NCI-H524 (cell line): ENCODE measurements at regions not wholly inside any gene's neighbourhood (a gene's known extent, or its start where the extent isn't known, plus 50 kb on each side); places are given as distances from the start of the nearest gene placed in this dataset.
A peak's percentile ranks its signal among the peaks of the same experiment; 100 is the strongest.

Source experiments
- DNase-seq, 2 experiments: peaks; one replicate each; lab custom pipeline; 2025; lab: John Stamatoyannopoulos, UW

DNA sequence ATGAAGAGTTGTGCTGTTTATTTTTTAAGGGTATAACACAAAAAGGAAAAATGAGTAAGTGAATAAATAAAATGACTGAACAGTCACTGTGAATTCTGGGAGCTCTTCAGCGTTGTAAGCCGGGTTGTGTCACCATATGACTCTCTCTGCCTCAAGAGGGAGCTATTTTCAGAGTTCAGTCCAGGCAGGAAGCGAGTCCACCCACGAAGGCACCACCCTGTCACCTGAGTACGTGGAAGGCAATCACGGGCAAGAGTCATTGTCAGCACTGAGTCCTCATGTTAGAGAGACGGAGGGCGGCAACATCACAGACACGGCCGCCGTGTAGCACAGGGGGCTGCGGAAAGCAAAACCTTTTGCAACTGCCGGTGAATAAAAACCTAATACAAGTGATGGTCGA, 227.6 kb downstream of the UTP18 start:
- peak; percentile 12 to 32 for DNase-seq

DNA sequence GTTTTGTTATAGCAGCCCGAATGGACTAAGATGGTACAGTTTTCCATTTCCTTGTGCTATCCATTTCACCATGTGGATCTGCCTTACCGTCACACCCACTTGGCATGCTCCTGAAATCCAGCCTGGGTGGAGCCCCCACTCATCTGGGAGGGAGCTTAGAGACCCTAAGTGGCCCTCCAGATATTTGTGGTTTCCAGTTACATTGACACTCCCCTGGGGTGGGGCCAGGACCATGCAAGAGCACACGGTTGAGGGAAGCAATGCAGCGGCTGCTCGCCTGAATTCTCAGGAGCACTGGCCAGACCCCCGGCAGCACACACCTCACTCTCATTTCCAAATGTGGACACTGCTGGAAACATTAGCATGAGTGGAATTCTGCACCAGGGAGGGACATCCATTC, 231.1 kb downstream of the UTP18 start:
- DNase-seq: peak; percentile 41 to 84

DNA sequence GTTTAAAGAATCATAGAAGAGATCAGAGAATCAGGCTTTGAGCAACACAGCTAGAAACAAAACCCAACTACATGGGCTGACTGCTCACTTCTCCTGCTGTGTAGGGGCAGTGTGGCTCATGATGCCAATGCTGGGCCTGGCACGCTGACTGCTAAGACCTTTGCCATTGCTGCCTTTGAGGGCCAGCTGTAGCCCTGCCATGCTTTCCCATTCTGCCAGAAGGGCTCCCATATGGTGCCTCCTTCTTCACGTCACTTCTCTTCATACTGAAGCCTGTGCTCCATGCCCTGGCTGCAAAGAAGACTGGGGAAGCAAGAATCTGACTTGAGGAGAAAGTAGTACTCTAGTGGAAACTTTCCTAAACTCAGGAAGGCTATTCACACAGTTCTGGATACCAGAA, 232.9 kb downstream of the UTP18 start:
- DNase-seq: peak in 1 of 2 experiments; percentile 70

DNA sequence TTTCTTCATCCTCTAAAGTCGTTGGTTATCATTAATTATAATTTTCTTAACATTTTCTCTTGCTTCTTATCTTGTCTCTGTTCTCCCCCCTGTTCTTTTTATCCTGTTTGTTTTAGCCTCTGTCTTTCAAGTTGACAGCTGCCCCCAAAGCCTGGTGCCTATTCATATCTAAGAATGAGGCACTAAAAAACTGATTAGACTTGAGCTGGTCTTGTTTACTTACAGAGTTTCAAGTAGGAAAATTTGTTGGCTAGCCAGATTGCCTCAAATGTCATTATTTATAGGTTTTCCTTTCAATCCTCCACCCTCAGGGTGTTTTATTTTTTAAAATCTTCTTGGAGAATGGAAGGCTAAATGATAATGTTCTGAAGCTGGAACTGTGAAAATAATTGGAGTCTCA, 236.0 kb downstream of the UTP18 start:
- DNase-seq: no peak

DNA sequence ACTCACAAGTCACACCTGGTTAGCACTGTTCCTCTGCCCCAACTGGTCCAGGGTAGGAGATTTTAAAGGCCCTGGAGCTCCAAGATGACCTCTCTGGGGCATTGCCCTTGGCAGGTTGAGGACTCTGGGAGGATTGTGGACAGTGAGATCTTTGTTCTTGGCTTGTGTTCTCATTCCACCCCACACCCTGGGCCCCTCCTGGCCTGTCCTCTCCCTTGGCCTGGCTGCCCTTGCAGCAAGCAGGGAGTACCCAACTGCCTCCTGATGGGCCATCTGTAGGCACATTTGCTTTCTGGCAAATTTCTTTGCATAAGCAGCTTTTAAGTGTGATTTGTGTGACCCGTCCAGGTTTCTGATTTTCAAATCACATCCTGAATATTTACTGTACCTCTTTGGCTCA, 239.6 kb downstream of the UTP18 start:
- DNase-seq: peak; percentile 30 to 48

DNA sequence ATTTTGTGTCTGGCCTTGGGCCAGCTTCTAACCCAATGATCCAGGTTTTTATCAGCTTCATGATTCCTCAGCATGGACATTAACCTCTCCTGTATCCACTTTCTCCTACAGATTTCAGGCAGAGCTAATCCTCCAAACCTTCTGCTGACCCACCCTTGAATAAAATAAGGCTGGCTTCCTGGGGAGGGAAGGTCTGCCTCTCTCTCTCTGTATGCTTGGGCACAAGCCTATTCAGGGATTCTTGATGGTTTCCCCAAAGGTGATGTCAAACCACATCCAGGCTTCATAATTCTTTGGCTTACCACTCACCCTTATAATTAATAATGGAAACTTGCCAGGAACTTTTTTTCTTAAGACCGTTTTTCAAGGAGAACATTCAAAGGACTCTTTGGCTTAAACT, 240.1 kb downstream of the UTP18 start:
- DNase-seq: peak; percentile 72 to 81

DNA sequence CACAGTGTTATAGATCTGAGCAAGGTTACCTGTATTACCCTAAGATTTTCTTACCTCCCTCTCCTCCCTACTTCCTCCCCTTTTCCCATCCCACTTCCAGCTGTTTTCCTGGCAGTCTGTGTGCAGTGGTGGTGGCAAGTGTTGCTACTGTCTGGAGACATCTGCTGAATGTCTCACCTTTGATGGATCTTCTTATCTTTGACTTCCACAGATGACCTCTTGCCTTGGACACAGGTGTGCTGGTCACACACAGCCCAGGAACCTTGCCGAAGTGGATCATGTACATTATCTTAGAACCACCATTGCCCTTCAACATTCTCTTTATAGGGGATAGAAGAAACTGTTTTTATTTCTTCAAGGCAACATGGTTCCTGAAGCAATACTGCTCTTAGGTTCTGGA, 245.1 kb downstream of the UTP18 start:
- no peak for DNase-seq

DNA sequence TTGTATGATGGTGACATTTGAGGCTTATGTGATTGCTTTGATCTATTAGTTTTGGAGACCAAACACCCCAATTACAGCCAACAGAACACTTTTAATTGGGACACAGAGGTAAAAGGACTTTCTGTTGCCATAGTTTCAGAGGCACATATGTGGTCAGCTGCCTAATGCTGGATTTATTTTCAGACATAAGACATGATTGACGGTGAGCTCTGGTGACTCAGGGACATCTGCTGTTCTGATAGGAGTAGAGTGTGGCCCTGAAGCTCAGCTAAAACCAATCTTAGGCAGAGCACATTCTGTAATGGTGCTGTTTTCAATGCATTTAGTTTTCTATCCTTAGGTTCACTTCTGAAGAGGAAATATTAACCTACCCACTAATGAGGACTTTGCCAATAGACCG, 247.1 kb downstream of the UTP18 start:
- peak; percentile 68 to 86 for DNase-seq

DNA sequence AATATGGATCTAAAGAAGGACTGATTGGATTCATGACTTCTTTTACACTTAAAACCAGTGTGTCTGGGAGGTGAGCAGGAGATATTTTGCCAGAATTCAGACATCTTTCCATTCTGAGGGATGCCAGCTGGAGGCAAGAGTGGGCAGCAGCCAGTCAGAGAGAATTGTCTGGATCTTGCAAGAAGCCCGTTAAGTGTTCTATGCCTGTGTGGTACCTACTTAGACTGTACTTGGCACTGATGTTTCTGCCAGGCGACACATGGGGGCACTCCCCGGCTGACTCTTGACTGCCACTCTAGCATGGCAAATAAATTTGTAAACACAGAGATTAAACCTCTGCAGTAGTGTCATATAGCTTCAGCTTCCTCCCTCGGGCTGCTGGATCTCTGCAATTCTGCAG, 247.7 kb downstream of the UTP18 start:
- peak; percentile 69 to 92 for DNase-seq

DNA sequence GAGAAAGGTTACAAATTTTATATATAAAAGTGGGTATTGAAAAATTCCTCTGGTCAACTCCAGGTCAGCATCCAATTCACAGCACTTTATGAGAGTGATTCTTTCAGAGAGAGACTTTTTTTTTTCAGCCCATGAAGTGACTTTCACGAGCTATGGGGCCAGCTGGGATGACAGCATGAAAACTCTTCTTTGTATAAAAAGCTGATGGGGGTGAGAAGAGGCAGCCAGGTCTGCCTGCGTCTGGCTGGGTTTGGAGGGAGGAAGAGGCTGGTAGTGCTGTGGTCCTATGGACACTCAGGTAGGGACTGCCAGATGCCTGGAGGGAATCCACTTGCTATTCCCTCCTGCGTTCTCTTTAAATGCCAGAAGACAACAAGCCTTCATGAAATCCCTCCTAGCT, 250.6 kb downstream of the UTP18 start:
- no peak for DNase-seq

DNA sequence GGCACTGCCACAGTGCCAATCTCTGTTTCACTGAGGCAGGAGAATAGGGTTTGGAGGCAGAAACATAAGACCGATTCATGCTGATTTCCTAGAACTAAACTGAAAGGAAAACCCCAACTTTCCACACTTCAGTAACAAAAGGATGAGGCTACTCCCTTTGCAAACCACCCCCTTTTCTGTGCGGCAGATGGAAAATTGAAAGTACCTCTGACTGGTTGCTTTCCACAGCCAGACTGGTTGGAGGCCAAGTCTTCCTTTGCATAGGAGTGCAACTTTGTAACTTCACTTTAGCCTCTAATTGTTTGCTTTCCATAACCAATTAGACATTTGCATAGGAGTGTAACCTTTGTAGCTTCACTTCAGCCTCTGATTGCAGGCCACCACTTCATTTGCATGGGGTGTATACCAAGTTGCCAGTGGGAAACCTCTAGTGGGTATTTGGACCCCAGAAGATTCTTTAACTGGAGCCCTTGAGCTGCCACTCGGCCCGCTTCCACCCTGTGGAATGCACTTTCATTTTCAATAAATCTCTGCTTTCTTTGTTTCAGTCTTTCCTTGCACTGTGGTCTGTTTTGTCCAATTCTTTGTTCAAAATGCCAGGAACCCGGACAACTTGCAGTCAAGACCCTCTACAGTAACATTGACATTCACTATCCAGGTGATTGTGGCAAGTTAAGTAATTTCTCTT, 252.0 kb downstream of the UTP18 start:
- no peak for DNase-seq

DNA sequence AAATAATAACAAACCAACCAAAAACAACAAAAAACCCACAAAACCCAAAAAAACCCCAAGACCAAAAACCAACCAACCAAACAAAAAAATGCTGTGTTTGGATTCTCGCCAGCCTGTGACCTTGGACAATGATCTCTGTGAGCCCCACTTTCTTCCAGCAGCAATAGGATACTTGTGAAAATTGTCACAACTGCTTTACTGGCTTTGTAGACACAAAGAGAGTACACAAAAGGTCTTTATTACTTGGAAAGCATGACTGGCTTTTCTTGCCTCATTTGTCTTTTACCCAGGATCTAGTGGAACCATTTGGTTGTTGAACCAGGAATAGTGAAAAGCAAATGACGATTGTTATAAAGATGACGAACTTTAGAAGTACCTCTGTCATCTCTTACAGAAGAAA, 256.6 kb downstream of the UTP18 start:
- no peak for DNase-seq

DNA sequence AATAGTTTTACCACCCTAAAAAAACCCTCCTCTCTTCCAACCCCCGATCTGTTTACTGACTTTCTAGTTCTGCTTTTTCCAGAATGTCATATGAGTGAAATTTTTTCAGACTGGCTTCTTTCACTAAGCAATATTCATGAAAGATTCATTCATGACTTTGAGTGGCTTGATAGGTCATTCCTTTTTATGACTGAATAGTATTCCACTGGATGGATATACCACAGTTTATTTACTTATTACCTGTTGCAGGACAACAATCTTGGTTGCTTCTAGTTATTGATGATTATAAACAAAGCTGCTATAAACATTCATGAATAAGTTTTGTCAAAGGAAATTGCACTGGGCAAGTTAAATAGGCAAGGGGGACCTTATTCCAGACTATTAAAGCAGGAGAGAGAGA, 264.2 kb downstream of the UTP18 start:
- no peak for DNase-seq

DNA sequence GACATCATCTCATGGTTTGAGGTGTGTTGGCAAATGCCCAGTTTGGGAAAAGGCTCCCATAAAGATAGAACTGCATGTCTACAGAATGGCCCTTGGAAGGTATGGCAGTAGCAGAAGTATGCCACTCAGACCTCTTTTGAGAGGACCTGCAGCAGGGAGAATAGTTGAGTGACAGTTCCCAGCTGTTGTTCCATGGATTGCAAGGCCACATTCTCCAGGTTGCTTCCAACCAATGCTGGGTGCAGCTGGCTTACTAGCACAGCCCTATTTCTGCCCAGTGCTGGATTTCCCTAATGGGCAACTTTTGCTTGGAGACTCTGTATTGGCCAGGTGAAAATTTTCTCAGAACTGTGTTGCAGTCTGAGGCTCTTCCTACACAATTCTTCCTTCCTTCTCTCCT, 266.2 kb downstream of the UTP18 start:
- no peak for DNase-seq

DNA sequence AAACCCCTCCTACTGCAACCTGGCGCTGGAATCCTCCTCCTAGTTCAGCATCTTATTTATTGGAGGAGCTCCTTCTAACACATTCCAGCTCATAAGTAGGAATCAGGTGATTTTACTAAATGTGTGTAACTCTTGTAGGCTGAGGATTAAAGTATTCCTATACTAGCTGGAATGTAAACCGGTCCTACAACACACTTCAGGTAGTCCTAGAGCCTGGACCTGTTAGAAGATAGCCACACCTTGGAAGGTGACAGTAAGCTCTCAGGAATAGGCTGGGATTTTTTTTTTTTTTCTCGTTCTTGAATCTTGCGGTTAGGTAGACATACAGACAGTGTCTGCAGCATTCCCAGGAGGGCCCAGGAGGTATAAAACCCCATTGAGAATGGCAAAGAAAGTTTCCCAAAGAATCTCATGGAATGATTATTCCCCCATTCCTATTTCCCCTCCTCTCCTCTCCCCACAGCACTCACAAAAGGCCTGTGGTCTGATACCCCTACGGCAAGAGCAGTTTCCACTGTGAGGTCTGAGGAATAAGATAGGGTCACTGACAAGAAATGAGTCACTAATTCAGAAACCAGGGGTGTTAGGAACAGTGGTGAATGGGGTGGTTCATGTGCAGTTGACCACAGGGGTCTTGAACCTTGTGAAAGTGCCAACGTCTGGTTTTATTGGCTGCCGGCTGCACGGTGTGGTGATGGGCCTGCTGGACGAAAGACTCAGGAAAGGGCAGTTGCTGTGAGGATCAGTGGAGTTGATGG, 267.1 kb downstream of the UTP18 start:
- DNase-seq: no peak

DNA sequence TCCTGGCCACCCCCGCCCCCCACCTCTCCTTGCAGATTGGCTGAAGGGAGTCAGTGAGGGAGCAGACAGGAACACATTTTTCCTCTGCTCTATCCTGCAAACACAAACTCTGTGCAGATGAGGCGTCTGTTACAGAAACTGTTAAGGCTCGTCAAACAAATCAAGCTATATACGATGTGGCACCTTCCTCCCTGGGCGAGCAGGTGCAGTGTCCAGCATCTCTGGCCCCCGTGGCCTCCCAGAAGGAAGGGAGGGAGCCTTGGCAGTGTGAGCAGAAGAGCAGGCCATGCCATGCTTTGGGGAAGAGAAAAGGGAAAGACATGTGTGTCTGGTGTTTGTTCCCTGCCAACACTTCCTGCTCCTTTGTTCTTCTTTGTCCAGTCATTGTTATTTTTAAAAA, 267.8 kb downstream of the UTP18 start:
- DNase-seq: no peak

DNA sequence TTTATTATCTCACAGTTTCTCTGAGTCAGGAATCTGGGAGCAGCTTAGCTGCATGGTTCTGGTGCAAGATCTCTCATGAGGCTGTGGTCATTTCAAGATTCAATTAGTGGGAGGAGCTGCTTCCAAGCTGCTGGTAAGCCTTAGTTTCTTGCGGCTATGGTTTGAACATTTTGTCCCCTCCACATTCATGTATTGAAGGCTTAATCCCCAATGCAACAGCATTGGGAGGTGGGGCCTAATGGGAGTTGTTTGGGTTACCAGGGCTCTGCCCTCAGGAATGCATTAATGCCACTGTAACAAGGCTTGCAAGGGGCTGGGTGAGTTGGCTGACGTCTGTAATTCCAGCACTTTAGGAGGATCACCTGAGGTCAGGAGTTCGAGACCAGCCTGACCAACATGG, 272.9 kb downstream of the UTP18 start:
- no peak for DNase-seq

DNA sequence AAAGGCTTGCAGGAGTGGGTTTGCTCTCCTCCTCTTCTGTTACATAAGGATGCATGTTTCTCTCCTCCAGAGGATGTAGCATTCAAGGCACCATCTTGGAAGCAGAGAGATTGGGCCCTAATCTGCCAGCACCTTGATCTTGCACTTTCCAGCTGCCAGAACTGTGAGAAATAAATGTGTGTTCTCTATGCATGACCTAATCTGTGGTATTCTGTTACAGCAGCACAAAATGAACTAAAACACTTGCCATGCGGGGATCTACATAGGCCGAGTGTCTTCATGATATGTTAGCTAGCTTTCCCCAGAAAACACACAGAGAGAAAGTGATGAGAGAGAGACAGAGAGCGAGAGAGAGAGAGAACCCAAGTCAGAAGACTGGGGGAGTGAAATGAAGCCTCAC, 273.5 kb downstream of the UTP18 start:
- no peak for DNase-seq

DNA sequence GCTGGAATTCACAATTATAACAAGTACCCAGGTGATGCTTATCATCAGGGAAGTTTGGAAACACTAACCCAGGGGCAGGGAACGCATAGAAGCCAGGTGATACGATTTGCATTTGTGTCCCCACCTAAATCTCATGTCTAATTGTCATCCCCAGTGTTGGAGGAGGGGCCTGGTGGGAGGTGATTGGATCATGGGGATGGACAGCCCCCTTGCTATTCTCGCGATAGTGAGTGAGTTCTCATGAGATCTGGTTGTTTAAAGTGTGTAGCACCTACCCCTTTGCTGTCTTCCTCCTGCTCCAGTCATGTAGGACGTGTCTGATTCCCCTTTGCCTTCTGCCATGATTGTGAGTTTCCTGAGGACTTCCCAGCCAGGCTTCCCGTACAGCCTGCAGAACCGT, 276.3 kb downstream of the UTP18 start:
- no peak for DNase-seq

DNA sequence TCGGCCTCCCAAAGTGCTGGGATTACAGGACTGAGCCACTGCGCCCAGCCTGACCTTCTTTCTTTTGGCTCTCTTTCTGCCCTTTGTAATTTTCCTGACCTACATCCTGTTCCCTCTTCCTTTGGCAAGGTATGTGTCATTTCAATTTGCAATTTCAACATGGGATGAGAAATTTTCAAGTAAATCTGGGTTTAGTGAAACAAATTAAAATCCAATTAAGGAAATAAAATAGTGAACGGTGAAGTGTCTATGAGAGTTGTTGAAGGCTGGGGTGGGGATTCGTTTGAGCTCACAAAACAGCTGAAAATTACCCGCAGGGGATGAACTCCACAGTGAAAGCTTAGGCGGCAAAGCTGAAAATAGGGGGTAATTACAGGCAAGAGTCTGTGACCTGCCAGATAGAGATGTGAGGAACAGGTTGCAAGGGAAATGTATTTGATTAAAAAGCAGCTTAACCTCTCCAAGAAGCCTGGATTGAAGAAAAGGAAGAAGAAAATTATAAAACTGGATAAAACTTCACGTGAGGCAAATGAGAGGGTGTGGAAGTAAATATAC, 277.7 kb downstream of the UTP18 start:
- DNase-seq: no peak

DNA sequence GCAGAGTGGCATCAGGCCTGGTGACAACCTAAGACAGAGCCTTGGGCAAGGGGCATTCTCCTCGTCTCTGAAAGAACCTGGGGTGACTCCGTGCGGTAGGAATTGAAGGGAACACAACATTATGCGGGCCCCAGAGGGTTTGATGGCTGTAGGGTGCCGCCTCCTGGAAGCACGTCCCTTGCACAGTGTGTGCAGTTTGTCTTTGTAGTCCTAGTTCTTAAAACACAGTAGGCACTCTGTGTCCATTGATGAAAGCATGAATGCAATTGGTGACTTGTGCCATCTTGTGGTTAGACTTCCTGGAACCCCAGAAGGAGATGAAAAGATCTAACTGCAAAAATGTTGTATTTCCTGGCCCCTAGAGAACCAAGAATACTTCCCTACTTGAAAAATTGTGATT, 279.8 kb downstream of the UTP18 start:
- peak in 1 of 2 experiments; percentile 16 for DNase-seq

DNA sequence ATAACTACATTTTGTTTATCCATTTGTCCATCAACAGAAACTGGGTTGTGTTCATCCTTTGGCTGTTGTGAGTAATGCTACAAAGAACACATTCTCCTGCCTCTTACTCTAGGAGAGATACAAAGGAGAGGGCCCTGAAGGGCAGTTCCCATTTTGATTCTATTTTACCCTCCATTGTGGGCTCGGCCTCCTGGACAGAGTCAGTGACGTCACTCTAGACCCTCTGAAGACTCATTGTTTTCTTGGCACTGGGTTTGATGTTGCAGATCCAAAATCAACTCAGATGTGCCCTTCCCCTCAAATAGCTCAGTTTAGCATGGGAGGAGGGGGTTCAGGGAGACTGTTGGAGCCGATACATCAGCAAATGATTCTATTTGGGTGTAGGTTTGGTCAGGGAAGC, 280.9 kb downstream of the UTP18 start:
- no peak for DNase-seq

DNA sequence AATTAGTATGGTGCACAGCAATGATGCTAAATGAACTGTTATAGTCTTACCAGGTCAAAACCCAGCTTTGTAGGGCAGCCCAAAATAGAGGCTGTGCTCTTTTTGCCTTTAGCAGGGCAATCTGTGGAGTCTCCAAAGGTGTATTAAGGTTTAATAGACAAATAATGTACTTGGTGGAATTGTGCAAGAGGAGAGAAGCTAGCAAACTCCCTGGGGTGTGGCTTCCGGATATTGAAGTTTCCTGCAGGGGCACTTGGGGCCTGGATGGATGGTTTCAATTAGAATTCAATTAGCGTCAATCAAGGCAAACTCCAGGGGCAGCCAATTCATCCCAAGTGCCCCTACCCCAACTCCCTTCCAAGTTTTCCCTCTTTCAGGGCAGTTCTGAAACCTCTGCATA, 285.8 kb downstream of the UTP18 start:
- no peak for DNase-seq

DNA sequence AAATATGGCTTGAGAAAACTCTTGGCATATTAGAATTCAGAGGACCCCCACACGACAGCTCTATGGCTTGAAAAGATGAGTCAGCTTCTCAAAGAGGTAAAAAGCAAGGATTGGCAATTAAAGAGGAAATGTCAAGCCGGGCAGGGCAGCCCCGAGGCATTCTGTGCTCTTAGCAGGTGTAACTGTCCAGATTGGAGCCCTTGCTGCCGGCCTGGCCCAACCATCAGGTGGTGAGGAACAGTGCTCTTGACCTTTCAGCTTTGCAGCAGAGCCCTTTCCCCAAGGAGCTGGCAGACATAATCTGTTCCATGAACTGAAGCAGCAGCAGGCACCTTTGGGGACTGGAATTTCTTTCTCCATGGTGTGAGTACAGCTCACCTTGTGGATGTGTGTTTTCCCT, 287.8 kb downstream of the UTP18 start:
- DNase-seq: no peak
